HuH-7 (cell line): ENCODE measurements at regions not wholly inside any gene's neighbourhood (a gene's known extent, or its start where the extent isn't known, plus 50 kb on each side); places are given as distances from the start of the nearest gene placed in this dataset.

Experiments used
- DNase-seq: peaks from one replicate; pipeline ENCODE4 v3.0.0; 2011; ENCODE audit warnings: low spot score

- no peak for DNase-seq
Observed at GRCh38 chr4:125515016-125515415, 200.3 kb downstream of the FAT4 start.

GRCh38 chr4:125517831-125518230 lies 203.1 kb downstream of the FAT4 start:
- DNase-seq = no peak

GRCh38 chr4:125518281-125518680 lies 203.5 kb downstream of the FAT4 start:
- no peak for DNase-seq

- DNase-seq = no peak
Observed at GRCh38 chr4:125519371-125520146, 204.8 kb downstream of the FAT4 start.

GRCh38 chr4:125520258-125520990 lies 205.7 kb downstream of the FAT4 start:
- DNase-seq = no peak

- DNase-seq = no peak
Observed at GRCh38 chr4:125522588-125522987, 207.8 kb downstream of the FAT4 start.

GRCh38 chr4:125522992-125523391 lies 208.2 kb downstream of the FAT4 start:
- DNase-seq = no peak

- DNase-seq = no peak
Observed at GRCh38 chr4:125526420-125526819, 211.7 kb downstream of the FAT4 start.

- DNase-seq = no peak
Observed at GRCh38 chr4:125527681-125528080, 212.9 kb downstream of the FAT4 start.

- no peak for DNase-seq
Observed at GRCh38 chr4:125529071-125529470, 214.3 kb downstream of the FAT4 start.

GRCh38 chr4:125538670-125539069 lies 223.9 kb downstream of the FAT4 start:
- DNase-seq = no peak

GRCh38 chr4:125539691-125540090 lies 224.9 kb downstream of the FAT4 start:
- no peak for DNase-seq

- DNase-seq = no peak
Observed at GRCh38 chr4:125541836-125542385, 227.2 kb downstream of the FAT4 start.

GRCh38 chr4:125546272-125546671 lies 231.5 kb downstream of the FAT4 start:
- no peak for DNase-seq

GRCh38 chr4:125547836-125548235 lies 233.1 kb downstream of the FAT4 start:
- no peak for DNase-seq

GRCh38 chr4:125550769-125551168 lies 236.0 kb downstream of the FAT4 start:
- DNase-seq = no peak

- DNase-seq = no peak
Observed at GRCh38 chr4:125551466-125551865, 236.7 kb downstream of the FAT4 start.

GRCh38 chr4:125551967-125552366 lies 237.2 kb downstream of the FAT4 start:
- DNase-seq = no peak

GRCh38 chr4:125572601-125573000 lies 257.8 kb downstream of the FAT4 start:
- DNase-seq = no peak

- no peak for DNase-seq
Observed at GRCh38 chr4:125573368-125573767, 258.6 kb downstream of the FAT4 start.

GRCh38 chr4:125573786-125574185 lies 259.0 kb downstream of the FAT4 start:
- no peak for DNase-seq

- DNase-seq = no peak
Observed at GRCh38 chr4:125582302-125582701, 267.5 kb downstream of the FAT4 start.

GRCh38 chr4:125590158-125590557 lies 275.4 kb downstream of the FAT4 start:
- no peak for DNase-seq
